HG03442 (cell line): ENCODE measurements at regions not wholly inside any gene's neighbourhood (a gene's known extent, or its start where the extent isn't known, plus 50 kb on each side); places are given as distances from the start of the nearest gene placed in this dataset.

ENCODE experiments used
- ATAC-seq: cut with Tn5 transposase; IDR thresholded peaks from one replicate; pipeline ENCODE4 v1.9.1; 2021; ENCODE audit warnings: mild to moderate bottlenecking, moderate library complexity; ENCODE audit not compliant: unreplicated experiment

GRCh38 chr20:60962367-60963045, 289.6 kb upstream of the CDH4 start:
- ATAC-seq: no peak

DNA sequence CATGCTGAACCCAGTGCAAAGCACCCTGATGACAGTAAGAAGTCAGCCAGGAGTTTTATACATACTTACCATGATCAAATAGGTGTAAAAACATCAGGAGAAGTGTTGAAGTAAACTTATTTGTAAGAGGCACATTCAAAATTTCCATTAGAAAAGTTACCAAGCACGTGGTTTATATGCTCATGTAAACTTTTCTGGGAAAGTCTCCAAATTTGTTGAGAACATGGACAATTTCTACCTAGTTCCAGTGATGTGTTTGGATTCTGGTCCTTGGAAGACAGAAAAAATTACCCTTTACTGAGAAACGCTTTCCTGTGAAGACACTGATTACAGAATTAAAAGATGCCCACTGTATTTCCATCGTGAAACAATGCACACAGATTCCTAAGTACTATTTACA, 288.9 kb upstream of the CDH4 start:
- no peak for ATAC-seq

GRCh38 chr20:60964911-60965310, 287.1 kb upstream of the CDH4 start:
- no peak for ATAC-seq

DNA sequence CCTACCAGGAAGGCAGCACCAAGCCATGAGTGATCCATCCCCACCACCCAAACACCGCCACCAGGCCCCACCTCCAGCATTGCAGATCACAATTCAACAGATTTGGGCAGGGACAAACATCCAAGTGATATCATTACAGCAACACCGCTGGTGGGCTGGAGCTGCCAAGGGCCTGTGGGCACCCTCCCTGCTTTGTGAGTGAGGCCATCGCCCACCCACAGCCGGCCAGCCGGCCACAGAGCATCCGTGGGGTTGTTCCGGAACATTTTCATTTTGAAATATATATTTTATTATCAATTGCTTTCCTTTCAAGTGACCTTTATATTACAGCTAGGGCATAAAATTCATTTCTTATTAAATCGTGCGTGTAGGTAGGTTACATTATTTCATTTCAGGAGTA, 286.0 kb upstream of the CDH4 start:
- no peak for ATAC-seq

DNA sequence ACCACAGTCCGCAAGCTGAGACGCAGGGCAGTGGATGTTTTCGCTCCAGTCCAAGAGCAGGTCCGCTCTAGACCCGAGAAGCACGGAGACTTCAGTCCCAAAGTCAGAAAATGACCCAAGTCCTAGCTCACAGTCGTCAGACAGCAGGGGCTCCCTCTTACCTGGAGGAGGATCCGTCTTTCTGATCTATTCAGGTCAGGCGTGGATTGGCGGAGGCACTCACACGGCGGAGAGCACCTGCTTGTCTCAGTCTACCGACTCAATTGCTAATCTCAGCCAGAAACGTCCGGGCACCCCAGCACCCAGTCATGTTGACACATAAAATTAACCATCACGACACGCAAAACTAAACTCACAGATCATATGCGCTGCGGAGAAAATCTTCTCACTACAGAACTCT, 285.3 kb upstream of the CDH4 start:
- ATAC-seq: no peak

GRCh38 chr20:60967431-60968316, 284.4 kb upstream of the CDH4 start:
- no peak for ATAC-seq

- ATAC-seq: no peak
Measured at GRCh38 chr20:60968853-60969720, 283.0 kb upstream of the CDH4 start.

GRCh38 chr20:60970601-60971000, 281.5 kb upstream of the CDH4 start:
- ATAC-seq: no peak

DNA sequence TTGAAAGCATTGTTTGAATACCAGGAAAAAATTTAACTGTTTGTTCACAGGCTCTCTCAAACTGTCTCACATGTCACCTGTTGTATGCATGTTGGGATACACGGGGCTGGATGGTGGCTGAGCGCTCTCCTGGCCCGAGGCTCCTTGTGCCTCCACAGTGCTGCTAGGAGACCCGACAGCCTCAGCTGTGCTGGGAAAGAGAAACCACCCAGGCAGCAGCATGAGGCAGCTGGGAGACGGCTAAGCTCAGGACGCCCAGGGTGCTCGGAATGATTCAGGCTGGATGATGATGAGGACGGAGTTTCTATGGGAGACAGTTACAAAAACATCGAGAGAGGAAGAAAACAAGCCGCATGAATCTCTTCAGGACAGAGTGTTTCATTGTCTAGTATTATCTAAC, 278.0 kb upstream of the CDH4 start:
- no peak for ATAC-seq

DNA sequence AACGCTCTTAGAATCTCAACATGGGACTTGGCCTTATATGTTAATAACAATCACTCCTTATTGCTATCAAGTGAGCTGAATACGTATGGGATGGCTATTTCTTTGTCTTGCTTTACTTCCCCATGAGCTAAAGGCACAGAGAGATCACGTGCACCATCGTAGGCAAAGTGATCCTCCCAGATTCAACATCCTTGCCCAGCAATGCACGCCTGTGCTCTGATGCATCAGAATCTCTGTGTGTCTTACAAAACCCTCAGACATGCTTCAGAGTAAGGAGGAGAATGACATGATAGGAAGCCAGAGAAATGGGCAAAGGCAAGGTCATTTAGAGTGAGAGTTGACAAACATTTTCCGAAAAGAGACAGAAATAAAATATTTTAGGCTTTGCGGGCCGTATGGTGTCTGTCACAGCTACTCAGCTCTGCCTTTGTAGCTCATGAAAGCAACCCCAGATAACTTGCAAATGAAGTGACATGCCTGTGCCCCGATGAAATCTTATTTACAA, 277.6 kb upstream of the CDH4 start:
- no peak for ATAC-seq

GRCh38 chr20:60976139-60976538, 275.9 kb upstream of the CDH4 start:
- ATAC-seq: no peak

DNA sequence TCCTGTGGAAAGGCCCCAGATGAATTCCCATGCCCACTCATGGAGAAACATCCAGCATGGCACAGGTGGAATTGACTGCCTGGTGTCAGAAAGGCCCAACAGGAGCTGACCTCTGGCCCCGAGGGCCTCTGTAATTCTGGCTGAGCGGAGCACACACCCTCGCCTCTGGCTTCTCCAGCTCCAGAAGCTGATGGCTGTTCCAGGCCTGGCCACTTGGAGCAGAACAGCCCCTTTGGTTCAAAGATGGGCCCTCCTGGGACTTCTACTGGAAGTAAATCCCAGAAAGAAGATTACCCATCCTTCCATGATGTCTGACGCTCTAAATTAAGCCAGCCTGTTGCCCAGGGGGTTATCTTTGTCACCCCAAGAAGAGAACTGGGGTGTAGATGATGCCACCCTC, 275.1 kb upstream of the CDH4 start:
- no peak for ATAC-seq

DNA sequence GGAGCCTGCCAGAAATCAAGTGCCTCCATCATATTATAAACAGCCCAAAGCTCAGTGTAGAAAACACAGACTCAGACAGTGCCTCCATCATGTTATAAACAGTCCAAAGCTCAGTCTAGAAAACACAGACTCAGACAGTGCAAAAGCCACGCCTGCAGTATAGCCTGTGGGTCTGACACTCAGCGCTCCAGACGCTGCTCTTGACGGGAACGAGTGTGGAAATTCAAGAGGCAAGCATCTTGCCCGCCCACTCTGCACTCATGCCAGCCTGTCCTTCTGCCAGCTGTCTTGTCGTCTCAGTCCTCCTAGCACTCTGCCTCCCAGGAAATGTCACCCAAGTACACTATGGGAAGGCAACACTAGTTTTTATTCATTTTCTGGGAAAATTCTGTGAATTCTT, 274.2 kb upstream of the CDH4 start:
- no peak for ATAC-seq

DNA sequence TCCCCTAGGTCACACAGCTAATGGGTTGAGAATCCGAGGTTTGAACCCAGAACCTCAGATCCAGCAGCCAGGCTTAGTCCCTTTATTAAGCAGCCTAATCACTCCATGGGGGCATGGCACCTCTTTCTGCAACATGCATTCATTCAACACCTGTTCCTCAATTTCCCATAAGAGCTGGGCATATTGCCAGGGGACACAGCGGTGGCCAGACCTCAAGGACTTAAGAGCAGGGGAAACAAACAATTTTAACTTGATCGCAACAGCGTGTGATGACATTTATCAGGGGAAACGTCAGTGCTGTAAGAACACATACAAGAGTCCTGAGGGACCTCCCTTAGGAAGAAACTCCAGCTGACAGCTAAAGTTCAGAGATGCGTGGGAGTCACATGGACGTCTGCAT, 267.4 kb upstream of the CDH4 start:
- no peak for ATAC-seq

DNA sequence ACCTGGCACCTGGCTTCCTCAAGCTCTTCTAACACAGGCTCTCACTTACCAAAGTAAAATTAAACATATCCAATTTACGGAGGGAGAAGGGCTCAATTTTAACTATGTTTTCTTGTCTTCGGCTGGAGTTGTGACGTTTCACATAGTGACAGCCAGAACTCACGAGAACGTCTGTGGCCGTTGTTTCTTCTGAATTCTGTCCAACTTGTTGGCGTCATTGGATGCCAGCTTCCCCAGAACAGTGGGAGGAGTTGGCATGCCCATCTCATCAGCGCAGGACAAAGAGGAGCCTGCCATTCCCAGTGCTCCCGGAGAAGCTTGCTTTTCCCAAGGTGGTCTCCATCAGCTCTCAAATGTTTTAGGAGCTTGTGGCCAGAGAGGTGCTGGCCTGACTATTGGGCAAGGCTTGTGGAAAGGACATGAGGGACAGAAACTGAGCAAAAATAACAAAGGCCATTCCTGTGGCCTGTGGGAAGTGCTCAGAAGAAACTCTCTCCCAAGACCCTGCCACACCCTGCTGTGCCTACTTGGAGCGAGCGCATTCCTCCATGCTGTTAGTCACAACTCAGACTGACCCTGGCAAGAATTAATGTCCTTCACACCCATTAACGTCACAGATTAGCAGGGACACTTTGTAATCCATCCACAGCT, 265.4 kb upstream of the CDH4 start:
- ATAC-seq: no peak

DNA sequence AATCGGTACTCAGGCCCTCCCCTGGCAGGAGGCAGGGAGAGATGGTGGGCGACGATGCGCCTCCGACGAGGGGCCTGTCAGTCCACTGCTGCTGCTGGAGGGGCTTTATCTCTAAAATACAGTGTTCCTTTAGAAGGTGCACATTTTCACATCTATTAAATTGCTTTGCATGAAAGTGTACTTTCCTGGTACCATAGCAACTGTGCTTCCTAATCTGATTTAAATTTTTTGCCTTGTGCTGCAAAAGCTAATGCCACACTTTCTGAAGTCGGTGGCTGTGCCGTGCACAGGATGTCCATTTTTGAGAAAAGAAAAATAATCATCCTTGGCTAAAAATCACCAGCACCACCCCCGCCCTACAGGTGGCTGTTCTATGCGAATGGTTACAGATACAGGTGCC, 262.0 kb upstream of the CDH4 start:
- ATAC-seq: no peak

DNA sequence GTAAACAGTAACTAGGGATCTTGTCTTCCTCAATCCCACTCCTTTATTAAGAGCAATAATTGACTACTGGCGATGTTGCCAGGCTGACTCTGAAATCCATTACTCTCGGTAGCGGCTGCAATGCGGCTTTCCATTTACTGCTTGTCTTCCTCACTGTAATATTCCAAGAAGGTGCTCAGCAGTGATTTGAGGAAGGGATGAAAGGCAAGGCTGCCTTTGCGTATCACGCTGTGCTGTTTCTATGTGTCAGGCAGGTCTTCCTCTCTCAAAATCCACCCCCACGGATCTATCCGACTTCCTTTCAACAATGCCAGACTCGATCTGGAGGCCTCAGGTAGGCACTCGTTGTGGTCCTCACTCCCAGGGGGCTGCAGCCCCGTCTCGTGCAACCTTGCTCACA, 261.4 kb upstream of the CDH4 start:
- no peak for ATAC-seq

GRCh38 chr20:60993433-60994044, 258.5 kb upstream of the CDH4 start:
- ATAC-seq: no peak

- ATAC-seq: no peak
Measured at GRCh38 chr20:60999250-60999649, 252.8 kb upstream of the CDH4 start.

DNA sequence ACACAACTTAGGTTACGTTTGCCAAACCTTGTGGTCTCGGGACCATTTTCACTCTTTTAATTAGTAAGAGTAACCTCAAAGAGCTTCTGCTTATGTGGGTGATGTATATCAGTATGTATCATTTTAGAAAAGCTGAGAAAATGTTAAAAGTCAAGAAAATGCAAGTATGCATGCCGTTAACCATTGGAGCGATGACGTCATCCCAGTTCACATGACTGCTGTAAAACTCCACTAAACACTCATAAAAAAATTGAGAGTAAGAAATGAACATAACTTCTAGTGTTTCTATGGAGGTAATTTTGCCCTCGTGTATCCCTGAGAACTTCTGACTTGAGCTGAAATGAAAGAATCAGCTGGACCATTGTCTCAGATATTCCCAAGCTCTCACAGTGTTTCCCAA, 250.0 kb upstream of the CDH4 start:
- no peak for ATAC-seq
